Progenitor cell of endocrine pancreas (in vitro differentiated cells): ENCODE measurements at regions not wholly inside any gene's neighbourhood (a gene's known extent, or its start where the extent isn't known, plus 50 kb on each side); places are given as distances from the start of the nearest gene placed in this dataset.
"Not testable (repeated sequence)": the region's sequence is repeated elsewhere in the genome, so short reads cannot be mapped to it uniquely, and the experiment has no call there.

Experiments used
- DNase-seq: peaks from one replicate; pipeline ENCODE4 v3.0.0; 2021; ENCODE audit warnings: low spot score; ENCODE audit not compliant: unreplicated experiment
- H3K27ac Mint-ChIP-seq: 2 replicates; pipeline ENCODE4 v1.8.0; 2021; ENCODE audit warnings: mild to moderate bottlenecking, moderate library complexity, mixed read lengths
- H3K27me3 Mint-ChIP-seq: 2 replicates; pipeline ENCODE4 v1.8.0; 2021; ENCODE audit warnings: mixed read lengths
- H3K36me3 Mint-ChIP-seq: 2 replicates; pipeline ENCODE4 v1.8.0; 2022; ENCODE audit warnings: mixed read lengths; ENCODE audit not compliant: insufficient read depth
- H3K4me1 Mint-ChIP-seq: 2 replicates; pipeline ENCODE4 v1.8.0; 2021; ENCODE audit warnings: low read depth, mixed read lengths
- H3K4me3 Mint-ChIP-seq: 2 replicates; pipeline ENCODE4 v1.8.0; 2021; ENCODE audit warnings: low read depth, mild to moderate bottlenecking, moderate library complexity, mixed read lengths
- H3K9me3 Mint-ChIP-seq: 2 replicates; pipeline ENCODE4 v1.8.0; 2021; ENCODE audit warnings: low read depth, mixed read lengths
- TF ChIP-seq, protein P1 (sequence below): fragments of 200-600 bp; sonication (generic); IDR thresholded peaks from one replicate; pipeline ENCODE4 v1.5.0; 2021; ENCODE audit warnings: antibody characterized with exemption, mild to moderate bottlenecking; ENCODE audit not compliant: unreplicated experiment

DNA sequence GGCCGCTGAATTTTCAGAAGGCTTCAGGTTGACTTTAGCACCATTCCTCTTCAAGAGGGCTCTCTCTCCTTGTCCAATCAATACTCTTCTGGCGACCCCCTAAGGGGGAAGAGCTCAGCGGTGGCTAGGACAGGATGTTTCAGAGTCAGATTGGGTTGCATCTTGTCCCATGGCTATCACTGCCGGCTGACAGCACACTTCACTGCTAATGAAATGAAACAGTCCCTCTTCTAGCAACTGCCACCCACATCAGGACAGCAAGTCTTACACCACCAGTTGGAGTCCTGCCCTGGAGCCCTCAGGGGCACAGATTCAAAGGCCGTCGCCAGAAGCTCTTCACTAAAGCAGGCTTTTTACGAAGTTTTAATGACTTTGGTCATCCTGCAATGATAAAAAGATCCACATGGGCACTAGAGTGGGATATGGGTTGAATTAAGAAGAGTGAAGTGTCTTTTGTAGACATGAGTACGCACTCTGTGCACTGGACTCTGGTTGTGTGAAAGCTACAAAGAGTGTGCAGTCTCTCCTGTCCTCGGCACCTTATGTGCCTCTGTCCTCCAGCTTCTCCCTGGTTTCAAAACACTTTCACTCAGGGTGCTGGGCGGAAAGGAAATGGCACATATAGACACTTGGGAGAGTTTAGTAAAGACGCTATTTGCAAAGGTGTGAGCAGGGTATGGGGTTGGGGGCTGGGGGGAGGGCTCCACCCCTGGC lies 66.1 kb upstream of the SLC22A16 start:
- no peaks in the 10 kb centered on the region for H3K4me1 Mint-ChIP-seq
- H3K36me3 Mint-ChIP-seq: no peaks in the 10 kb centered on the region
- H3K27me3 Mint-ChIP-seq: no peaks in the 10 kb centered on the region
- H3K4me3 Mint-ChIP-seq: no peak overlapping the region
- no peak overlapping the region for H3K27ac Mint-ChIP-seq
- no peaks in the 10 kb centered on the region for H3K9me3 Mint-ChIP-seq
- TF ChIP-seq, protein P1, sequence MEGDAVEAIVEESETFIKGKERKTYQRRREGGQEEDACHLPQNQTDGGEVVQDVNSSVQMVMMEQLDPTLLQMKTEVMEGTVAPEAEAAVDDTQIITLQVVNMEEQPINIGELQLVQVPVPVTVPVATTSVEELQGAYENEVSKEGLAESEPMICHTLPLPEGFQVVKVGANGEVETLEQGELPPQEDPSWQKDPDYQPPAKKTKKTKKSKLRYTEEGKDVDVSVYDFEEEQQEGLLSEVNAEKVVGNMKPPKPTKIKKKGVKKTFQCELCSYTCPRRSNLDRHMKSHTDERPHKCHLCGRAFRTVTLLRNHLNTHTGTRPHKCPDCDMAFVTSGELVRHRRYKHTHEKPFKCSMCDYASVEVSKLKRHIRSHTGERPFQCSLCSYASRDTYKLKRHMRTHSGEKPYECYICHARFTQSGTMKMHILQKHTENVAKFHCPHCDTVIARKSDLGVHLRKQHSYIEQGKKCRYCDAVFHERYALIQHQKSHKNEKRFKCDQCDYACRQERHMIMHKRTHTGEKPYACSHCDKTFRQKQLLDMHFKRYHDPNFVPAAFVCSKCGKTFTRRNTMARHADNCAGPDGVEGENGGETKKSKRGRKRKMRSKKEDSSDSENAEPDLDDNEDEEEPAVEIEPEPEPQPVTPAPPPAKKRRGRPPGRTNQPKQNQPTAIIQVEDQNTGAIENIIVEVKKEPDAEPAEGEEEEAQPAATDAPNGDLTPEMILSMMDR: no peak
- no peak for DNase-seq

DNA sequence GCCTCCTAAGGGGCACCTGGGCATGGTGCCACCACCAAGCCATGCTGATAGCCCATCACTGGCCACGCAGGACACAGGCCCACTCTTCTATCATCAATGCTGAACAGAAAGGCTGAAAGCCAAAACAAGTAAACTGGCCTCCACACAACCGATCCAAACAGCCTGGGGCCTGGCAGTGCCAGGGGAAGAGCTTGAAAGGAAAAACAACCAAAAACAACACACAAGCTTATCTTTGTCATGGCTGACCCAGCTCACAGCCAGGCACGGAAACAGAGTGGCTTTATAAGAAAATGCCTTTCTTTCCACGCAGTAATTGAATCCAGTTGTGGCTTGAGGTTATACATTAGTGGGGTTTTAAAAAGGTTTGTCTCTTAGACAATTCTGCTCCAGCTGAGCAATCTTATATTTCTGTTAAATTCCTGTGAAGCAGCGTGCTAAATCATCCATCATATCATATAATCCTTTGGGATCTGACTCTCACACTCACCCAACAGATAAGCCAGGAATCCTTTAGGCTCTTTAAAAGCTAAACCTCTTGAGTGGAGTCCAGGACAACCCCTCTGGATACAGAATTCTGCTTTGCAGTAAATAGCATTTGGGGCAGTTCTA lies 65.4 kb upstream of the SLC22A16 start:
- DNase-seq: no peak
- Mint-ChIP-seq H3K4me3 (no peak overlapping the region), H3K9me3 (no peaks in the 10 kb centered on the region), H3K4me1 (no peaks in the 10 kb centered on the region), H3K27me3 (no peaks in the 10 kb centered on the region), H3K27ac (no peak overlapping the region), H3K36me3 (no peaks in the 10 kb centered on the region)
- TF ChIP-seq, protein P1: no peak

DNA sequence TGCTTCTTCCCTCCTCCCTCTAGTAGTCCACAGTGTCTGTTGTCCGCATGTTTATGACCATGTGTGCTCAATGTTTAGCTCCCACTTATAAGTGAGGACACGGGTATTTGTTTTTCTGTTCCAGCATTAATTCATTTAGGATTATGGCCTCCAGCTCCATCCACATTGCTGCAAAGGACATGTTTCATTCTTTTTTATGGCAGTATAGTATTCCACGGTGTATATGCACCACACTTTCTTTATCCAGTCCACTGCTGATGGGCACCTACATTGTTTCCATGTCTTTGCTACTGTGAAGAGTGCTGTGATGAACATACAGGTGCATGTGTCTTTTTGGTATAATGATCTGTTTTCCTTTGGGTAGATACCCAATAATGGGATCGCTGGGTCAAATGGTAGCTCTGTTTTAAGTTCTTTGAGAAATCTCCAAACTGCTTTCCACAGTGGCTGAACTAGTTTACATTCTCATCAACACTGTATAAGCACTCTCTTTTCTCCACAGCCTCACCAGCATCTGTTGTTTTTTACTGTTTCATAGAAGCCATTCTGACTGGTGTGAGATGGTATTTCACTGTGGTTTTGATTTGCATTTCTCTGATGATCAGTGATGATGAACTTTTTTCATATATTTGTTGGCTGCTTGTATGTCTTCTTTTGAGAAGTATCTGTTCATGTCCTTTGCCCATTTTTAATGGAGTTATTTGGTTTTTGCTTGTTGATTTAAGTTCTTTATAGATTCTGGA lies 63.0 kb upstream of the SLC22A16 start:
- peaks cover 11% of the 10 kb centered on the region for H3K9me3 Mint-ChIP-seq
- H3K4me1 Mint-ChIP-seq, H3K27me3 Mint-ChIP-seq, DNase-seq, H3K36me3 Mint-ChIP-seq, H3K4me3 Mint-ChIP-seq, H3K27ac Mint-ChIP-seq: not testable (repeated sequence)

DNA sequence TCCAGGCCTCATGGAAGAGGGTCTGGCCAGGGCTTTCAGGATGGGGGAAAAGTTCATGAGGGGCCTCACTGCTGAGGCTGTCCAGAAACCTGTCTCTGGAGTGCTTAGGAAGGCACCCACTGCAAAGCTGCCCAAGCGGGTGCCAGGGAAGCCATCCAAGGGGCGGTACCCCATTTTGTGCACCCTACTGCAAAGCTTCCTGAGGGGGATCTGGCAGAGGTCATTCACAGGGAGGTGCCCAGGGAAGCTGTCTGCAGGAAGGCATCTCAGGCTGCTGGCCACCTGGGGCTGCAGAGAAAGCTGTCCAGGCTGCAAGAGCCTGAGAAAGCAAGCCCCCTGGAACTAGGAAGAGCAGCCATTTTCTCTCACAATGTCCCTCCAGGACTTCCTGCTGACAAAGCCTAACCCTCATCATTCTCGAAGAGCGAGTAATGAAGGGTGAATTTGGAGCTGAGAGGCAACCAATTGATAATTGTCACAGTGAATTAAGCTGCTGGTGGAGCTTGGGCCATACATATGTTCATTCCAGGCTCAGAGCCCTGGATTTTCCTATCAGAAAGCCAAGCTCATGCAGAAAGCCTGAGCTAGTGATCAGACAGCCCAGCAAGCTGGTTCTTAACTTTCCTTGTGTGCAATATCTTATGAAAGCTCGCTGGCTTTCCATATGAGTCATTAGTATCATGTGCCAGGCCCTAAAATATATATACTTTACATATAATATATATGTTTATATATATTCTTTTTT lies 62.2 kb upstream of the SLC22A16 start:
- Mint-ChIP-seq H3K27me3 (no peaks in the 10 kb centered on the region), H3K9me3 (peaks cover 11% of the 10 kb centered on the region), H3K27ac (no peak overlapping the region), H3K36me3 (no peaks in the 10 kb centered on the region), H3K4me3 (no peak overlapping the region), H3K4me1 (no peaks in the 10 kb centered on the region)
- TF ChIP-seq, protein P1: no peak
- no peak for DNase-seq

DNA sequence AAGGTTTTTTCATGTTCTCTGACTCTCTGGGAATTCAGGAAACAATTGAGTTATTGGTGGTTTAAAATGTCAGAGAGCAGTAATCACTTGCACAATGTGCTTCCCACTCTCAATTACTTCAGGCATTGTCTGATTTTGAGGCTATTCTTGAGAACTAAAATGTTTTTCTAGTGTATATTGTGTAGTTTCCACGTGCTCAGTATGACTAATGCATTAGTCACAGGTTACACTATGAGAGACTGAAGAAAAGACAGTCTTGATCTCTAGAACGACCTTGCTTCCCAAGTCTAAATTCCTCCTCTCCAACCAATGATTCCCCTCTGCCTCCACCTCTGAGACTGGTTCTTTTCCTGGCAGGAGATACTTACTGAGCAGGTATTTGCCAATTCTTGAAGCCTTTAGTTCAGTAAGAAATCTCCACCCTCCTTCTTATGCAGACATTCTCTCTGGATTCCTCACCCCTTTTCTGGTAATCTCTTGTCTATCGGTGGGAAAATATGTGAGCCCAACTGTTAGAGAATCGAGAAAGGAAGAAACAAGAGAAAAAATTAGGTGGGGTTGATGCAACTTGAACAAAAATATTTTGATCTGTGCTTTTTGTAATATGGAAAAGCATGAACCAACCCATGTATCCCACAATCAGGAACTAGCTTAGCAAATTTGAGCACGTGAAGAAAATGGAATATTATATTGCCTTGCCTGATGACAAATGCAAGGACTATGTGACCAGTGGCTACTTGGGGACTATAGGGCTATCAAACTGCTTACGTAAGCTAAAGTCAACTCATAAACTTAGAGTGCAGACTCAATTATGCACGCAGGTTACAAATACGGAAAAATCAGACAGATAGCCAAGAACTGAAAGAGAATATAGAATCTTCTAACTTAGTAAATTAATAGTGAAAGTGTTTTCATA lies 61.1 kb upstream of the SLC22A16 start:
- H3K27ac Mint-ChIP-seq: no peak overlapping the region
- DNase-seq: no peak
- H3K4me3 Mint-ChIP-seq: no peak overlapping the region
- H3K4me1 Mint-ChIP-seq: no peaks in the 10 kb centered on the region
- peaks cover 11% of the 10 kb centered on the region for H3K9me3 Mint-ChIP-seq
- TF ChIP-seq, protein P1: no peak
- H3K27me3 Mint-ChIP-seq: no peaks in the 10 kb centered on the region
- H3K36me3 Mint-ChIP-seq: no peaks in the 10 kb centered on the region
